H9 (cell line): ENCODE measurements at regions not wholly inside any gene's neighbourhood (a gene's known extent, or its start where the extent isn't known, plus 50 kb on each side); places are given as distances from the start of the nearest gene placed in this dataset.

Source experiments
- DNase-seq: peaks from one replicate; pipeline ENCODE4 v3.0.0-alpha.2; 2017
- H2AFZ ChIP-seq: one replicate; pipeline ENCODE4 v1.6.1; 2013; ENCODE audit warnings: mild to moderate bottlenecking, low read length, control low read depth, moderate library complexity
- H2AK5ac ChIP-seq: 2 replicates; pipeline ENCODE4 v1.6.1; 2013; ENCODE audit warnings: low read length, control low read depth, mixed read lengths; ENCODE audit not compliant: insufficient read length
- H2BK120ac ChIP-seq: one replicate; pipeline ENCODE4 v1.6.1; 2013; ENCODE audit warnings: low read depth, mild to moderate bottlenecking, low read length, control low read depth, inconsistent platforms; ENCODE audit not compliant: poor library complexity, severe bottlenecking
- H2BK12ac ChIP-seq: 2 replicates; pipeline ENCODE4 v1.6.1; 2013; ENCODE audit warnings: low read length, control low read depth, mixed read lengths, low read depth; ENCODE audit not compliant: insufficient read length
- H2BK15ac ChIP-seq: 2 replicates; pipeline ENCODE4 v1.6.1; 2013; ENCODE audit warnings: low read depth, low read length, control low read depth
- H2BK20ac ChIP-seq: one replicate; pipeline ENCODE4 v1.6.1; 2013; ENCODE audit warnings: low read depth, mild to moderate bottlenecking, low read length, control low read depth, inconsistent platforms; ENCODE audit not compliant: poor library complexity, severe bottlenecking
- H2BK5ac ChIP-seq: 2 replicates; pipeline ENCODE4 v1.6.1; 2013; ENCODE audit warnings: low read length, control low read depth, mixed read lengths; ENCODE audit not compliant: insufficient read length
- H3K14ac ChIP-seq: 2 replicates; pipeline ENCODE4 v1.6.1; 2013; ENCODE audit warnings: low read length, control low read depth; ENCODE audit not compliant: insufficient read depth
- H3K18ac ChIP-seq: 2 replicates; pipeline ENCODE4 v1.6.1; 2013; ENCODE audit warnings: low read depth, mild to moderate bottlenecking, mixed read lengths, low read length, control low read depth; ENCODE audit not compliant: insufficient read length
- H3K23ac ChIP-seq: 2 replicates; pipeline ENCODE4 v1.6.1; 2013; ENCODE audit warnings: low read length, control low read depth, mixed read lengths, low read depth; ENCODE audit not compliant: insufficient read length
- H3K23me2 ChIP-seq: 2 replicates; pipeline ENCODE4 v1.6.1; 2013; ENCODE audit warnings: low read depth, mild to moderate bottlenecking, mixed read lengths, low read length, control low read depth; ENCODE audit not compliant: insufficient read length, poor library complexity, severe bottlenecking
- H3K27ac ChIP-seq: 2 replicates; pipeline ENCODE4 v1.5.1; 2013; ENCODE audit warnings: low read length, control low read depth, mixed read lengths, low read depth; ENCODE audit not compliant: insufficient read length
- H3K27me3 ChIP-seq: 2 replicates; pipeline ENCODE4 v1.6.1; 2013; ENCODE audit warnings: low read length, control low read depth, inconsistent platforms; ENCODE audit not compliant: insufficient read depth
- H3K4ac ChIP-seq: 2 replicates; pipeline ENCODE4 v1.6.1; 2013; ENCODE audit warnings: low read depth, mild to moderate bottlenecking, control low read depth, inconsistent platforms, low read length, moderate library complexity
- H3K4me1 ChIP-seq: 2 replicates; pipeline ENCODE4 v1.6.1; 2013; ENCODE audit warnings: low read length, control low read depth, inconsistent platforms; ENCODE audit not compliant: insufficient read depth
- H3K4me2 ChIP-seq: 2 replicates; pipeline ENCODE4 v1.6.1; 2013; ENCODE audit warnings: low read length, control low read depth, mixed read lengths; ENCODE audit not compliant: insufficient read length, insufficient read depth
- H3K56ac ChIP-seq: 2 replicates; pipeline ENCODE4 v1.6.1; 2013; ENCODE audit warnings: low read depth, mild to moderate bottlenecking, mixed read lengths, low read length, control low read depth; ENCODE audit not compliant: insufficient read length
- H3K79me1 ChIP-seq: 2 replicates; pipeline ENCODE4 v1.6.1; 2013; ENCODE audit warnings: low read depth, mild to moderate bottlenecking, moderate library complexity, low read length, control low read depth, inconsistent platforms; ENCODE audit not compliant: insufficient read depth, poor library complexity, severe bottlenecking
- H3K79me2 ChIP-seq: 2 replicates; pipeline ENCODE4 v1.6.1; 2013; ENCODE audit warnings: low read length, control low read depth, inconsistent platforms; ENCODE audit not compliant: insufficient read depth
- H3K9ac ChIP-seq: 2 replicates; pipeline ENCODE4 v1.6.1; 2013; ENCODE audit warnings: low read length, control low read depth, mixed read lengths; ENCODE audit not compliant: insufficient read length; ENCODE audit errors: extremely low read depth
- H3K9me3 ChIP-seq: one replicate; pipeline ENCODE4 v1.6.1; 2013; ENCODE audit warnings: low read depth, low read length, inconsistent platforms; ENCODE audit not compliant: control insufficient read depth
- H3T11ph ChIP-seq: one replicate; pipeline ENCODE4 v1.6.1; 2013; ENCODE audit warnings: mild to moderate bottlenecking, low read length, control low read depth, inconsistent platforms
- H4K20me1 ChIP-seq: one replicate; pipeline ENCODE4 v1.6.1; 2013; ENCODE audit not compliant: control insufficient read depth, insufficient read length, insufficient read depth
- H4K5ac ChIP-seq: 2 replicates; pipeline ENCODE4 v1.6.1; 2013; ENCODE audit warnings: low read depth, mild to moderate bottlenecking, mixed read lengths, low read length, control low read depth; ENCODE audit not compliant: insufficient read length
- H4K8ac ChIP-seq: replicated peaks from 2 replicates; pipeline ENCODE4 v1.6.1; 2013; ENCODE audit warnings: low read length, control low read depth, mixed read lengths, low read depth; ENCODE audit not compliant: insufficient read length
- H4K91ac ChIP-seq: 2 replicates; pipeline ENCODE4 v1.6.1; 2013; ENCODE audit warnings: low read depth, mild to moderate bottlenecking, moderate library complexity, mixed read lengths, low read length, control low read depth; ENCODE audit not compliant: insufficient read length
- H3K27ac Mint-ChIP-seq, 3 experiments: 2 replicates in 2 of 3; 3 replicates in 1 of 3; pipeline ENCODE4 v1.8.0; 2020 to 2021; ENCODE audit warnings: mixed read lengths in 3 of 3, mild to moderate bottlenecking in 1 of 3, moderate library complexity in 1 of 3
- H3K27me3 Mint-ChIP-seq: 2 replicates; pipeline ENCODE4 v1.8.0; 2021; ENCODE audit warnings: low read depth, mild to moderate bottlenecking, moderate library complexity, mixed read lengths
- H3K36me3 Mint-ChIP-seq, 3 experiments: 2 replicates in 2 of 3; 3 replicates in 1 of 3; pipeline ENCODE4 v1.8.0; 2020 to 2021; ENCODE audit warnings: low read depth in 3 of 3, mixed read lengths in 3 of 3; ENCODE audit not compliant: insufficient read depth in 1 of 3
- H3K4me1 Mint-ChIP-seq, 2 experiments: 2 replicates each; pipeline ENCODE4 v1.8.0; 2020; ENCODE audit warnings: mixed read lengths in 2 of 2
- H3K4me3 Mint-ChIP-seq, 2 experiments: 2 replicates in 1 of 2; 3 replicates in 1 of 2; pipeline ENCODE4 v1.8.0; 2020 to 2021; ENCODE audit warnings: mild to moderate bottlenecking in 2 of 2, mixed read lengths in 2 of 2, moderate library complexity in 1 of 2
- H3K9me3 Mint-ChIP-seq, 2 experiments: 2 replicates in 1 of 2; 3 replicates in 1 of 2; pipeline ENCODE4 v1.8.0; 2020; ENCODE audit warnings: mild to moderate bottlenecking in 2 of 2, mixed read lengths in 2 of 2, moderate library complexity in 1 of 2
- WGBS: extraction: QIAGEN DNeasy Blood & Tissue Kit; methylation state at CpG from one replicate; pipeline ENCODE4 v1.1.7; 2013; ENCODE audit warnings: missing lambda C conversion rate, low lambda C conversion rate, mixed read lengths; ENCODE audit not compliant: insufficient read length; ENCODE audit errors: extremely low coverage; 5-methylcytosine and 5-hydroxymethylcytosine counted together
- TF ChIP-seq, protein P1 (sequence below): fragments of 200-600 bp; sonication (generic); conservative IDR thresholded peaks from 3 replicates; pipeline ENCODE4 v1.8.0; 2021; ENCODE audit warnings: antibody characterized with exemption, mild to moderate bottlenecking

GRCh38 chr9:134224567-134225093, 60.3 kb upstream of the RNU6ATAC start:
- H3K27me3 ChIP-seq, result no peaks in the 10 kb centered on the region
- no peak overlapping the region for H2AFZ ChIP-seq
- no peak overlapping the region for H3K9ac ChIP-seq
- H3K27ac ChIP-seq, result no peak overlapping the region
- no peak overlapping the region for H3K14ac ChIP-seq
- H3K9me3 ChIP-seq, result no peaks in the 10 kb centered on the region
- no peak for DNase-seq
- Mint-ChIP-seq H3K27ac (no peak overlapping the region), H3K4me1 (peaks cover 8 to 29% of the 10 kb centered on the region in 2 experiments), H3K27me3 (peaks cover 2% of the 10 kb centered on the region; the same call in 1 of the 2 replicates), H3K4me3 (no peak overlapping the region), H3K9me3 (no peaks in the 10 kb centered on the region), H3K36me3 (peaks cover 0 to 2% (median 0%) of the 10 kb centered on the region in 3 experiments; a peak in 1 of 7 replicates)
- no peak overlapping the region for H2BK12ac ChIP-seq
- H3K79me2 ChIP-seq, result no peaks in the 10 kb centered on the region
- H4K8ac ChIP-seq, result no peak overlapping the region
- H3K18ac ChIP-seq, result no peak overlapping the region
- no peaks in the 10 kb centered on the region for H3K4me1 ChIP-seq
- H2BK5ac ChIP-seq, result no peak overlapping the region
- TF ChIP-seq, protein P1, sequence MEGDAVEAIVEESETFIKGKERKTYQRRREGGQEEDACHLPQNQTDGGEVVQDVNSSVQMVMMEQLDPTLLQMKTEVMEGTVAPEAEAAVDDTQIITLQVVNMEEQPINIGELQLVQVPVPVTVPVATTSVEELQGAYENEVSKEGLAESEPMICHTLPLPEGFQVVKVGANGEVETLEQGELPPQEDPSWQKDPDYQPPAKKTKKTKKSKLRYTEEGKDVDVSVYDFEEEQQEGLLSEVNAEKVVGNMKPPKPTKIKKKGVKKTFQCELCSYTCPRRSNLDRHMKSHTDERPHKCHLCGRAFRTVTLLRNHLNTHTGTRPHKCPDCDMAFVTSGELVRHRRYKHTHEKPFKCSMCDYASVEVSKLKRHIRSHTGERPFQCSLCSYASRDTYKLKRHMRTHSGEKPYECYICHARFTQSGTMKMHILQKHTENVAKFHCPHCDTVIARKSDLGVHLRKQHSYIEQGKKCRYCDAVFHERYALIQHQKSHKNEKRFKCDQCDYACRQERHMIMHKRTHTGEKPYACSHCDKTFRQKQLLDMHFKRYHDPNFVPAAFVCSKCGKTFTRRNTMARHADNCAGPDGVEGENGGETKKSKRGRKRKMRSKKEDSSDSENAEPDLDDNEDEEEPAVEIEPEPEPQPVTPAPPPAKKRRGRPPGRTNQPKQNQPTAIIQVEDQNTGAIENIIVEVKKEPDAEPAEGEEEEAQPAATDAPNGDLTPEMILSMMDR, result no peak
- no peak overlapping the region for H2BK20ac ChIP-seq
- H3K4ac ChIP-seq, result no peak overlapping the region
- H2BK120ac ChIP-seq, result no peak overlapping the region
- WGBS, result no CpG with 5 or more reads among the region's 9 CpGs
- H3K4me2 ChIP-seq, result no peak overlapping the region
- no peaks in the 10 kb centered on the region for H4K20me1 ChIP-seq
- no peaks in the 10 kb centered on the region for H3K23me2 ChIP-seq
- H2AK5ac ChIP-seq, result no peak overlapping the region
- no peak overlapping the region for H3K56ac ChIP-seq
- H3K79me1 ChIP-seq, result no peaks in the 10 kb centered on the region
- H2BK15ac ChIP-seq, result no peak overlapping the region
- no peak overlapping the region for H3T11ph ChIP-seq
- H4K91ac ChIP-seq, result no peak overlapping the region
- H4K5ac ChIP-seq, result no peak overlapping the region
- no peak overlapping the region for H3K23ac ChIP-seq
